ENCODE measurements at regions not wholly inside any gene's neighbourhood (a gene's known extent, or its start where the extent isn't known, plus 50 kb on each side); places are given as distances from the start of the nearest gene placed in this dataset.

- no peak for DNase-seq (ENCODE audit: low read depth)
Observed at GRCh38 chr18:78849458-78849857, 130.2 kb upstream of the SALL3 start.

- DNase-seq (ENCODE audit: low read depth) = no peak
Observed at GRCh38 chr18:78853341-78853740, 126.3 kb upstream of the SALL3 start.

GRCh38 chr18:78855188-78855587, 124.4 kb upstream of the SALL3 start:
- DNase-seq (ENCODE audit: low read depth) = no peak

GRCh38 chr18:78856569-78857313, 122.9 kb upstream of the SALL3 start:
- no peak for DNase-seq (ENCODE audit: low read depth)

- no peak for DNase-seq (ENCODE audit: low read depth)
Observed at GRCh38 chr18:78857314-78858150, 122.1 kb upstream of the SALL3 start.

GRCh38 chr18:78859686-78860085, 119.9 kb upstream of the SALL3 start:
- DNase-seq (ENCODE audit: low read depth) = no peak

- no peak for DNase-seq (ENCODE audit: low read depth)
Observed at GRCh38 chr18:78860117-78860516, 119.5 kb upstream of the SALL3 start.

- DNase-seq (ENCODE audit: low read depth) = no peak
Observed at GRCh38 chr18:78861116-78861515, 118.5 kb upstream of the SALL3 start.

GRCh38 chr18:78861706-78862105, 117.9 kb upstream of the SALL3 start:
- no peak for DNase-seq (ENCODE audit: low read depth)

- DNase-seq (ENCODE audit: low read depth) = no peak
Observed at GRCh38 chr18:78862395-78862794, 117.2 kb upstream of the SALL3 start.

GRCh38 chr18:78865056-78865598, 114.5 kb upstream of the SALL3 start:
- DNase-seq (ENCODE audit: low read depth) = no peak

- no peak for DNase-seq (ENCODE audit: low read depth)
Observed at GRCh38 chr18:78865771-78866310, 113.8 kb upstream of the SALL3 start.

GRCh38 chr18:78867131-78867530, 112.5 kb upstream of the SALL3 start:
- no peak for DNase-seq (ENCODE audit: low read depth)

GRCh38 chr18:78868330-78869316, 111.0 kb upstream of the SALL3 start:
- DNase-seq (ENCODE audit: low read depth) = no peak

GRCh38 chr18:78871618-78872017, 108.0 kb upstream of the SALL3 start:
- no peak for DNase-seq (ENCODE audit: low read depth)

GRCh38 chr18:78873926-78874500, 105.6 kb upstream of the SALL3 start:
- DNase-seq (ENCODE audit: low read depth) = no peak

- DNase-seq (ENCODE audit: low read depth) = no peak
Observed at GRCh38 chr18:78875016-78875777, 104.4 kb upstream of the SALL3 start.

- no peak for DNase-seq (ENCODE audit: low read depth)
Observed at GRCh38 chr18:78875778-78876650, 103.6 kb upstream of the SALL3 start.

- no peak for DNase-seq (ENCODE audit: low read depth)
Observed at GRCh38 chr18:78876868-78877267, 102.8 kb upstream of the SALL3 start.
